GM23338 (cell line): ENCODE measurements at regions not wholly inside any gene's neighbourhood (a gene's known extent, or its start where the extent isn't known, plus 50 kb on each side); places are given as distances from the start of the nearest gene placed in this dataset.

Experiments used
- ATAC-seq: fragments of 200-7000 bp; cut with Tn5 transposase; 3 replicates; pipeline ENCODE4 v1.9.1; 2020
- DNase-seq: peaks from one replicate; pipeline ENCODE4 v3.0.0-alpha.2; 2015; ENCODE audit warnings: low spot score
- H2AFZ ChIP-seq: fragments of 200-600 bp; sonication (generic); 2 replicates; pipeline ENCODE4 v1.8.0; 2016; ENCODE audit warnings: antibody characterized with exemption, mild to moderate bottlenecking, moderate library complexity
- H3F3A ChIP-seq: fragments of 200-600 bp; sonication (generic); replicated peaks from 2 replicates; pipeline ENCODE4 v1.8.0; 2017; ENCODE audit warnings: antibody characterized with exemption, mixed run types, low read depth
- H3K27ac ChIP-seq: fragments of 200-600 bp; sonication (generic); 2 replicates; pipeline ENCODE4 v1.6.1; 2016; ENCODE audit warnings: low read depth
- H3K27me3 ChIP-seq: fragments of 200-600 bp; sonication (generic); 2 replicates; pipeline ENCODE4 v1.8.0; 2016; ENCODE audit warnings: mild to moderate bottlenecking, mixed run types, moderate library complexity; ENCODE audit not compliant: insufficient read depth
- H3K36me3 ChIP-seq: fragments of 200-600 bp; sonication (generic); 2 replicates; pipeline ENCODE4 v1.8.0; 2016; ENCODE audit warnings: mild to moderate bottlenecking; ENCODE audit not compliant: insufficient read depth
- H3K4me1 ChIP-seq: fragments of 200-600 bp; sonication (generic); 2 replicates; pipeline ENCODE4 v1.8.0; 2016; ENCODE audit warnings: mild to moderate bottlenecking, moderate library complexity; ENCODE audit not compliant: insufficient read depth
- H3K4me2 ChIP-seq: fragments of 200-600 bp; sonication (generic); 2 replicates; pipeline ENCODE4 v1.7.1; 2017; ENCODE audit warnings: mixed run types
- H3K4me3 ChIP-seq: fragments of 200-600 bp; sonication (generic); 2 replicates; pipeline ENCODE4 v1.6.1; 2016; ENCODE audit warnings: mixed run types
- H3K79me2 ChIP-seq: fragments of 200-600 bp; sonication (generic); replicated peaks from 2 replicates; pipeline ENCODE4 v1.8.0; 2017; ENCODE audit warnings: mild to moderate bottlenecking; ENCODE audit not compliant: insufficient read depth
- H3K9me2 ChIP-seq: fragments of 200-600 bp; sonication (generic); 2 replicates; pipeline ENCODE4 v1.8.0; 2017; ENCODE audit not compliant: insufficient read depth
- H4K20me1 ChIP-seq: fragments of 200-600 bp; sonication (generic); replicated peaks from 2 replicates; pipeline ENCODE4 v1.8.0; 2017; ENCODE audit warnings: mild to moderate bottlenecking; ENCODE audit not compliant: insufficient read depth
- H3K27ac Mint-ChIP-seq: 2 replicates; pipeline ENCODE4 v1.8.0; 2020; ENCODE audit warnings: inconsistent platforms, mild to moderate bottlenecking, moderate library complexity, mixed read lengths
- H3K27me3 Mint-ChIP-seq: 3 replicates; pipeline ENCODE4 v1.8.0; 2022; ENCODE audit warnings: low read depth, mild to moderate bottlenecking, moderate library complexity, mixed read lengths, inconsistent platforms; ENCODE audit not compliant: insufficient read depth, poor library complexity
- H3K36me3 Mint-ChIP-seq: 3 replicates; pipeline ENCODE4 v1.8.0; 2021; ENCODE audit warnings: low read depth, mild to moderate bottlenecking, inconsistent platforms, moderate library complexity, mixed read lengths
- H3K4me1 Mint-ChIP-seq: 3 replicates; pipeline ENCODE4 v1.8.0; 2020; ENCODE audit warnings: mild to moderate bottlenecking, inconsistent platforms, mixed read lengths
- H3K4me3 Mint-ChIP-seq: 3 replicates; pipeline ENCODE4 v1.8.0; 2021; ENCODE audit warnings: moderate library complexity, mild to moderate bottlenecking, inconsistent platforms, mixed read lengths
- H3K9me3 Mint-ChIP-seq: 3 replicates; pipeline ENCODE4 v1.8.0; 2020; ENCODE audit warnings: moderate library complexity, mild to moderate bottlenecking, inconsistent platforms, mixed read lengths
- CREB1 ChIP-seq: fragments of 250-450 bp; sonication (Bioruptor Pico); IDR thresholded peaks from 2 replicates; pipeline ENCODE4 v1.5.0; 2020; ENCODE audit warnings: low read depth, mild to moderate bottlenecking, moderate library complexity
- EZH2 ChIP-seq: fragments of 200-600 bp; sonication (generic); IDR thresholded peaks from one replicate; pipeline ENCODE4 v1.8.0; 2017; ENCODE audit warnings: antibody characterized with exemption, mild to moderate bottlenecking, low read depth; ENCODE audit not compliant: unreplicated experiment
- EZH2phosphoT487 ChIP-seq: fragments of 200-600 bp; sonication (generic); IDR thresholded peaks from one replicate; pipeline ENCODE4 v1.8.1; 2018; ENCODE audit warnings: antibody characterized with exemption; ENCODE audit not compliant: unreplicated experiment
- JUNB ChIP-seq: IDR thresholded peaks from one replicate; pipeline ENCODE4 v1.6.1; 2016; ENCODE audit warnings: antibody characterized with exemption; ENCODE audit not compliant: unreplicated experiment
- NANOG ChIP-seq: IDR thresholded peaks from 2 replicates; pipeline ENCODE4 v1.6.1; 2016; ENCODE audit warnings: antibody characterized with exemption, borderline replicate concordance
- POLR2AphosphoS5 ChIP-seq: IDR thresholded peaks from 2 replicates; pipeline ENCODE4 v1.6.1; 2016; ENCODE audit warnings: antibody characterized with exemption, low read depth
- REST ChIP-seq: IDR thresholded peaks from one replicate; pipeline ENCODE4 v1.6.1; 2018; ENCODE audit warnings: antibody characterized with exemption; ENCODE audit not compliant: unreplicated experiment
- STAT1 ChIP-seq: IDR thresholded peaks from one replicate; pipeline ENCODE4 v1.6.1; 2016; ENCODE audit warnings: antibody characterized with exemption; ENCODE audit not compliant: unreplicated experiment
- ZNF114 ChIP-seq: fragments of 250-450 bp; sonication (Bioruptor Pico); IDR thresholded peaks from 2 replicates; pipeline ENCODE4 v1.5.0; 2020; ENCODE audit warnings: mild to moderate bottlenecking, moderate library complexity
- ZNF331 ChIP-seq: fragments of 250-450 bp; sonication (Bioruptor Pico); IDR thresholded peaks from 2 replicates; pipeline ENCODE4 v1.5.0; 2020; ENCODE audit warnings: low read depth, mild to moderate bottlenecking, moderate library complexity
- ZNF462 ChIP-seq: fragments of 250-450 bp; sonication (Bioruptor Pico); IDR thresholded peaks from 2 replicates; pipeline ENCODE4 v1.5.0; 2020; ENCODE audit warnings: mild to moderate bottlenecking, moderate library complexity
- TF ChIP-seq, protein P1 (sequence below): IDR thresholded peaks from 2 replicates; pipeline ENCODE4 v1.6.1; 2016; ENCODE audit warnings: antibody characterized with exemption
- TF ChIP-seq, protein P2 (sequence below), 2 experiments: fragments of 200-600 bp in 1 of 2; sonication (generic) in 1 of 2; conservative IDR thresholded peaks; 2 replicates each; pipeline versions ENCODE4 v1.5.1 to v1.6.1; 2016 to 2017; ENCODE audit warnings: antibody characterized with exemption in 2 of 2, low read depth in 2 of 2, mild to moderate bottlenecking in 2 of 2, moderate library complexity in 1 of 2

DNA sequence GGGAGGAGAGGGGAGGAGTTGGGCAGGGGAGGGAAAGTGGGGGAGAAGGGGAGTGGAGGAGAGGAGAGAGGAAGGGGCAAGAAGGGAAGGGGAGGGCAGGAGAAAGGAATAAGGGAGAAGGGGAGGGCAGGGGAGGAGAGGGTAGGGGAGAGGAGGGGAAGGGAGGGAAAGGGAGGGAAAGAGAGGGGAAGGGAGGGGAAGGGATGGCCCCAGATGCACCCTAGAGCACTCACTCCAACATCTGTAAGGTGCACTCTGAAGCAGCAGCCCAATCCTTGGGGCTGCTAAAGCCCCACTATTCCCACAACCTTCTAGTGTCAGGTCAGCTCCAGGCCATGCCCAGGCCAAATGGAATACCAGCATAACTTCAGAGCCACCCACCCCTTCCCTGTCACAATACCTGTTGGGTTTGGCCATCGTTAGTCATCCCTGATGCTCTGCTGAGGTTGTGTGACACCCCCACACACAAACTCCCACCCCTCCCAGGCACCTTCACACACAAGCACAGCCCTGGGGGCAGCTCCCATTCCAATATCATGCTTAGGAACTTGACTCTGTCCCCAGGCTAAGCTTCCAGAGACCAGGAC, 55.7 kb upstream of the PKDCC start:
- Histone ChIP-seq H3K79me2 (no peaks in the 10 kb centered on the region), H3K4me3 (no peak overlapping the region), H3K36me3 (no peaks in the 10 kb centered on the region), H3F3A (no peaks in the 10 kb centered on the region), H3K4me1 (no peaks in the 10 kb centered on the region), H3K27me3 (no peaks in the 10 kb centered on the region), H4K20me1 (no peaks in the 10 kb centered on the region), H3K4me2 (no peak overlapping the region), H3K27ac (no peak overlapping the region), H3K9me2 (no peaks in the 10 kb centered on the region), H2AFZ (no peak overlapping the region)
- Mint-ChIP-seq H3K27ac (no peak overlapping the region), H3K27me3 (peaks cover 10% of the 10 kb centered on the region), H3K4me3 (no peak overlapping the region), H3K9me3 (peaks cover 13% of the 10 kb centered on the region), H3K36me3 (peaks cover 5% of the 10 kb centered on the region; the same call in 2 of the 3 replicates), H3K4me1 (peaks cover 10% of the 10 kb centered on the region)
- no peak for DNase-seq
- ATAC-seq, result no peak
- TF ChIP-seq ZNF114 (CRISPR knock-in tag) (no peak), JUNB (no peak), EZH2 (no peak), ZNF331 (CRISPR knock-in tag) (no peak), ZNF462 (CRISPR knock-in tag) (no peak), CREB1 (CRISPR knock-in tag) (no peak), REST (no peak), STAT1 (no peak), EZH2phosphoT487 (no peak), NANOG (no peak), POLR2AphosphoS5 (no peak)
- TF ChIP-seq, protein P1, sequence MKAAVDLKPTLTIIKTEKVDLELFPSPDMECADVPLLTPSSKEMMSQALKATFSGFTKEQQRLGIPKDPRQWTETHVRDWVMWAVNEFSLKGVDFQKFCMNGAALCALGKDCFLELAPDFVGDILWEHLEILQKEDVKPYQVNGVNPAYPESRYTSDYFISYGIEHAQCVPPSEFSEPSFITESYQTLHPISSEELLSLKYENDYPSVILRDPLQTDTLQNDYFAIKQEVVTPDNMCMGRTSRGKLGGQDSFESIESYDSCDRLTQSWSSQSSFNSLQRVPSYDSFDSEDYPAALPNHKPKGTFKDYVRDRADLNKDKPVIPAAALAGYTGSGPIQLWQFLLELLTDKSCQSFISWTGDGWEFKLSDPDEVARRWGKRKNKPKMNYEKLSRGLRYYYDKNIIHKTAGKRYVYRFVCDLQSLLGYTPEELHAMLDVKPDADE, result no peak
- TF ChIP-seq, protein P2, sequence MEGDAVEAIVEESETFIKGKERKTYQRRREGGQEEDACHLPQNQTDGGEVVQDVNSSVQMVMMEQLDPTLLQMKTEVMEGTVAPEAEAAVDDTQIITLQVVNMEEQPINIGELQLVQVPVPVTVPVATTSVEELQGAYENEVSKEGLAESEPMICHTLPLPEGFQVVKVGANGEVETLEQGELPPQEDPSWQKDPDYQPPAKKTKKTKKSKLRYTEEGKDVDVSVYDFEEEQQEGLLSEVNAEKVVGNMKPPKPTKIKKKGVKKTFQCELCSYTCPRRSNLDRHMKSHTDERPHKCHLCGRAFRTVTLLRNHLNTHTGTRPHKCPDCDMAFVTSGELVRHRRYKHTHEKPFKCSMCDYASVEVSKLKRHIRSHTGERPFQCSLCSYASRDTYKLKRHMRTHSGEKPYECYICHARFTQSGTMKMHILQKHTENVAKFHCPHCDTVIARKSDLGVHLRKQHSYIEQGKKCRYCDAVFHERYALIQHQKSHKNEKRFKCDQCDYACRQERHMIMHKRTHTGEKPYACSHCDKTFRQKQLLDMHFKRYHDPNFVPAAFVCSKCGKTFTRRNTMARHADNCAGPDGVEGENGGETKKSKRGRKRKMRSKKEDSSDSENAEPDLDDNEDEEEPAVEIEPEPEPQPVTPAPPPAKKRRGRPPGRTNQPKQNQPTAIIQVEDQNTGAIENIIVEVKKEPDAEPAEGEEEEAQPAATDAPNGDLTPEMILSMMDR (conservative IDR thresholded peaks at IDR 0.05; ENCODE audit: low read depth in 2 of 2), result no peak
